Smooth muscle cell (in vitro differentiated cells): ENCODE measurements at regions not wholly inside any gene's neighbourhood (a gene's known extent, or its start where the extent isn't known, plus 50 kb on each side); places are given as distances from the start of the nearest gene placed in this dataset.
A peak's percentile ranks its signal among the peaks of the same experiment; 100 is the strongest.

Experiments used
- DNase-seq: peaks from one replicate; lab custom pipeline; 2025; ENCODE audit not compliant: unreplicated experiment; lab: John Stamatoyannopoulos, UW
- H2AFZ ChIP-seq: fragments of 200-600 bp; sonication (generic); 2 replicates; pipeline ENCODE4 v1.6.0; 2016; ENCODE audit warnings: antibody characterized with exemption, low read depth, mild to moderate bottlenecking
- H3F3A ChIP-seq: fragments of 200-600 bp; sonication (generic); 2 replicates; pipeline ENCODE4 v1.6.0; 2017; ENCODE audit warnings: antibody characterized with exemption, low read depth
- H3K27ac ChIP-seq: fragments of 200-600 bp; sonication (generic); 2 replicates; pipeline ENCODE4 v1.5.1; 2016; ENCODE audit warnings: low read depth, mild to moderate bottlenecking
- H3K27me3 ChIP-seq: fragments of 200-600 bp; sonication (generic); 2 replicates; pipeline ENCODE4 v1.6.1; 2016; ENCODE audit warnings: low read depth, mild to moderate bottlenecking
- H3K36me3 ChIP-seq: fragments of 200-600 bp; sonication (generic); 2 replicates; pipeline ENCODE4 v1.5.1; 2016; ENCODE audit warnings: low read depth
- H3K4me1 ChIP-seq: fragments of 200-600 bp; sonication (generic); 2 replicates; pipeline ENCODE4 v1.5.1; 2016; ENCODE audit warnings: low read depth
- H3K4me2 ChIP-seq: fragments of 200-600 bp; sonication (generic); 2 replicates; pipeline ENCODE4 v1.6.0; 2016; ENCODE audit warnings: mild to moderate bottlenecking
- H3K4me3 ChIP-seq: fragments of 200-600 bp; sonication (generic); 2 replicates; pipeline ENCODE4 v1.5.1; 2016; ENCODE audit warnings: mild to moderate bottlenecking
- H3K79me2 ChIP-seq: fragments of 200-600 bp; sonication (generic); 2 replicates; pipeline ENCODE4 v1.6.0; 2016; ENCODE audit warnings: low read depth, mild to moderate bottlenecking
- H3K9ac ChIP-seq: fragments of 200-600 bp; sonication (generic); 2 replicates; pipeline ENCODE4 v1.6.0; 2016; ENCODE audit warnings: low read depth
- H3K9me3 ChIP-seq: fragments of 200-600 bp; sonication (generic); replicated peaks from 2 replicates; pipeline ENCODE4 v1.5.1; 2016; ENCODE audit warnings: low read depth
- H4K20me1 ChIP-seq: fragments of 200-600 bp; sonication (generic); 2 replicates; pipeline ENCODE4 v1.6.0; 2016; ENCODE audit warnings: low read depth
- WGBS: methylation state at CpG from one replicate; pipeline ENCODE4 v1.1.7; 2016; ENCODE audit warnings: low lambda C conversion rate; 5-methylcytosine and 5-hydroxymethylcytosine counted together
- TF ChIP-seq, protein P1 (sequence below): fragments of 200-600 bp; sonication (generic); IDR thresholded peaks from 2 replicates; pipeline ENCODE4 v1.5.1; 2017; ENCODE audit warnings: borderline replicate concordance, mild to moderate bottlenecking, antibody characterized with exemption; ENCODE audit not compliant: insufficient read depth, poor library complexity, severe bottlenecking

DNA sequence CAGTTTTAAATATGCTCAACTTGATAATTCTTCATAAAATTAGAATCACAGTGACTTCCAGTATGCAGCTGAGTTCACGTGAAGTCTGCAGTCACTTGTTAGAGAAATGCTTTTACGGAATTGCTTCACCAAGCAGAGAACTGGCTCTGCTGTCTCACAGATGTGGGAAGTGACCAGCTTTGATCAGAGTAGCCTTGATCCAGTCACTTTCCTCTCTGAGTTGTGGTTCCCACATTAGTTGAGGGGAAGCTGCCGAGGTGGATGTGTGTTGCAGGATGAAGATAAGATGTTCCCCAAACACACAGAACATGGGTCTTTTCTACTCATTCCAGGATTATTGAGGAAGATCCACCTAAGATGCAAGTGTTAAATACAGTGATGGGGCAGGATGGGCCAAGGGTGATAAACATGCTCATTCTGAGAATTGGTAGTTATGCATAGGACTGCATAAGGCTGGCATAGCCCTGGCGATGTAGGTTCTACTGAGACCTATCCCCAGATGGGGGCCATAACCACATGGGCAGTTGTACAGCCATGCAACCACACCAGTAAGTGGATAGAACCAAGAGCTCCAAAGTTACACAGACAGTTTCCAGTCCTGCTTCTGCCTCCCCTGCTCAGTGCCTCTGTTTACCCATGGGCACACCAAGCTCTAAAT is 168.9 kb upstream of the MAF start:
- Histone ChIP-seq H3K4me3 (no peak overlapping the region), H3F3A (peaks cover 24% of the 10 kb centered on the region), H4K20me1 (no peaks in the 10 kb centered on the region), H3K36me3 (no peaks in the 10 kb centered on the region), H3K27ac (peak overlapping the region; percentile 79), H3K79me2 (no peaks in the 10 kb centered on the region), H3K4me1 (peaks cover 36% of the 10 kb centered on the region), H3K9me3 (no peaks in the 10 kb centered on the region), H3K27me3 (no peaks in the 10 kb centered on the region), H2AFZ (no peak overlapping the region), H3K9ac (no peak overlapping the region), H3K4me2 (peak overlapping the region; percentile 94)
- DNase-seq, result no peak
- TF ChIP-seq, protein P1, sequence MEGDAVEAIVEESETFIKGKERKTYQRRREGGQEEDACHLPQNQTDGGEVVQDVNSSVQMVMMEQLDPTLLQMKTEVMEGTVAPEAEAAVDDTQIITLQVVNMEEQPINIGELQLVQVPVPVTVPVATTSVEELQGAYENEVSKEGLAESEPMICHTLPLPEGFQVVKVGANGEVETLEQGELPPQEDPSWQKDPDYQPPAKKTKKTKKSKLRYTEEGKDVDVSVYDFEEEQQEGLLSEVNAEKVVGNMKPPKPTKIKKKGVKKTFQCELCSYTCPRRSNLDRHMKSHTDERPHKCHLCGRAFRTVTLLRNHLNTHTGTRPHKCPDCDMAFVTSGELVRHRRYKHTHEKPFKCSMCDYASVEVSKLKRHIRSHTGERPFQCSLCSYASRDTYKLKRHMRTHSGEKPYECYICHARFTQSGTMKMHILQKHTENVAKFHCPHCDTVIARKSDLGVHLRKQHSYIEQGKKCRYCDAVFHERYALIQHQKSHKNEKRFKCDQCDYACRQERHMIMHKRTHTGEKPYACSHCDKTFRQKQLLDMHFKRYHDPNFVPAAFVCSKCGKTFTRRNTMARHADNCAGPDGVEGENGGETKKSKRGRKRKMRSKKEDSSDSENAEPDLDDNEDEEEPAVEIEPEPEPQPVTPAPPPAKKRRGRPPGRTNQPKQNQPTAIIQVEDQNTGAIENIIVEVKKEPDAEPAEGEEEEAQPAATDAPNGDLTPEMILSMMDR, result no peak
- 50% methylated on average over 4 of the region's 4 CpGs for WGBS

DNA sequence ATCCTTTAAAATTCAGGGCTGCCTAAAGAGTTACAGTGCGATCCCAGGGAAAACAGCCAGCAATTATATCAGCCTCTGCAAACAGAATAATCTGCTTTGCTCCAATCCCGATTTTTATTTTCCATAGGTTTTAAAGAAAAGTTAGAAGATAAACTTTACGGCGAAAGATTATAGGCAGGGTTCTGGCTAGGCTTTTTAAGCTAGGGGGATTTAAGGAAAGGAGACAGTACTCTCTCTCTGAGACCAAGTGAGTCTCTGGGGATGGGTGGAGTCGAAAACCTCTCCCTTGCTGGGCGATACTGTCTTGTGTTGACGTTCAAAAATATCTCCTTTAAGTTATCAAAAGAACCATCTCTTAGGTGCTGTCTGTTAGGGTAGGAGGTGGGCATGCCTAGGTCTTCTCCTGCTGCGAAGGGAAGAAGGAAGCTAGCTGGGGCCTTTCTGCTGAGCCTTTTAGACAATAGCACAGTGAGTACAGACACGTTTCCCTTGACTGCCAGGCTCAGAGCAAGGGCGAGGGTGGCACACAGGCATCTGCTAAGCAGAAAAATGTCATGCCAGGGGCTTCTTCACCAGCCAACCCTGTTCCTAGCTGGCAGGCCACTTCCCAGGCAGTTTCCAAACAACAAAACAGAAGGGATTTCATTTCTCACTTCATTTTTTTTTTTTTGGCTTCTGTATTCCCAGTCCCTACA is 167.9 kb upstream of the MAF start:
- H3K79me2 ChIP-seq, result no peaks in the 10 kb centered on the region
- no peak for DNase-seq
- WGBS, result 27% methylated on average over 10 of the region's 10 CpGs
- H4K20me1 ChIP-seq, result no peaks in the 10 kb centered on the region
- no peaks in the 10 kb centered on the region for H3K9me3 ChIP-seq
- peak overlapping the region; percentile 38 for H3K4me3 ChIP-seq
- H3K4me1 ChIP-seq, result peaks cover 36% of the 10 kb centered on the region
- peak overlapping the region; percentile 94 for H3K4me2 ChIP-seq
- H3K9ac ChIP-seq, result peak overlapping the region; percentile 8
- peak overlapping the region; percentile 79 for H3K27ac ChIP-seq
- H3K36me3 ChIP-seq, result no peaks in the 10 kb centered on the region
- H3F3A ChIP-seq, result peaks cover 24% of the 10 kb centered on the region
- peak overlapping the region; percentile 67 for H2AFZ ChIP-seq
- H3K27me3 ChIP-seq, result no peaks in the 10 kb centered on the region
- TF ChIP-seq, protein P1, result no peak

DNA sequence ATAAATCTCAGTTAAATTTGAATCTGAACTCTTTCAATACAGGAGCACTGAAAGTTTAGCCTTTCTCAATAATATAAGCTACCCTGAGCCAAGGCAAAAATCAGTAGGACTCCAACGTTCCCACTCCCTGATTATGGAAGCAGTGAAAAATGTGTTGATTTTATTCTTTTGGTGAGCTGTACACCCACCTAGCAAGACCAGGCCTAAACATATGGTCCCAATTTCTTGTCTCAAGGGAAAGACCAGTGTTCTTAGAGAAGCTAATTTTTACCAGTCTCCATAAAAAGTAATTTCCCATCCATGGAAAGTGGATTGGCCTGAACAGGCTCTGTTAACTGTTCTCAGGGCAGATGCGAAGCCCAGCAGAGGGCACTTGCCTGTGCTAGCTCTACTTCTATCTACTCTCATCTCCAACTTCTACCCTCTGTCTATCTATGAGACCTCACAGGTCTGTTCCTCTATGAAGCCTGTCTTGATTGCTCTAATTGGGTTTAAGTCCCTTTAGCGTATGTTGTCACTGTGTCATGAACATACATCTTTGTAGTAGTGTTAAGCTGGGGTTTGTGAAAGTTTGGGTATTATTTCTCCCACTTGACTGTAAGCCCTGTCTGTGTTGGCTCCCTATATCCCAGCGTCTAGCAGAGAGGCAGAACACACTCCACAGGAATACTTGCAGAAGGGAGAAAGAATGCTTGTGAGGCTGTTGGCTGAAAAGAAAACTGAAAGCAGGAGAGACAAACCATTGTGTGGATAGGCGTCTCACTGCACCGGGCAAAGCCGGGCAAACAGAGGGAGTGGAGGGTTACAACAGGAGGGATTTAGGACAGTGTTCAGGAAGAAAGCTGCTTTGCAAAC is 167.1 kb upstream of the MAF start:
- H3K27ac ChIP-seq, result peak overlapping the region; percentile 79
- H4K20me1 ChIP-seq, result no peaks in the 10 kb centered on the region
- H3K79me2 ChIP-seq, result no peaks in the 10 kb centered on the region
- no peaks in the 10 kb centered on the region for H3K27me3 ChIP-seq
- H3K4me2 ChIP-seq, result peak overlapping the region; percentile 94
- WGBS, result 20% methylated on average over 7 of the region's 7 CpGs
- no peaks in the 10 kb centered on the region for H3K9me3 ChIP-seq
- H3K4me3 ChIP-seq, result peak overlapping the region; percentile 38
- peak overlapping the region; percentile 67 for H2AFZ ChIP-seq
- H3K36me3 ChIP-seq, result no peaks in the 10 kb centered on the region
- H3F3A ChIP-seq, result peaks cover 24% of the 10 kb centered on the region
- H3K9ac ChIP-seq, result peak overlapping the region; percentile 8
- peaks cover 36% of the 10 kb centered on the region for H3K4me1 ChIP-seq
- DNase-seq, result no peak
- TF ChIP-seq, protein P1, result peak; percentile 37
